ENCODE measurements at regions not wholly inside any gene's neighbourhood (a gene's known extent, or its start where the extent isn't known, plus 50 kb on each side); places are given as distances from the start of the nearest gene placed in this dataset.

GRCh38 chr12:115042341-115042740 lies 358.4 kb upstream of the TBX3 start (continued):
- TF ChIP-seq REST (IDR thresholded peaks at IDR 0.05; ENCODE audit: low read depth) (no peak), RAD21 (IDR thresholded peaks at IDR 0.05; ENCODE audit: low read depth) (no peak), ZFX (IDR thresholded peaks at IDR 0.05) (no peak), TCF7L2 (IDR thresholded peaks at IDR 0.05; ENCODE audit: borderline replicate concordance, extremely low read depth, insufficient read depth, insufficient read length) (no peak)

DNA sequence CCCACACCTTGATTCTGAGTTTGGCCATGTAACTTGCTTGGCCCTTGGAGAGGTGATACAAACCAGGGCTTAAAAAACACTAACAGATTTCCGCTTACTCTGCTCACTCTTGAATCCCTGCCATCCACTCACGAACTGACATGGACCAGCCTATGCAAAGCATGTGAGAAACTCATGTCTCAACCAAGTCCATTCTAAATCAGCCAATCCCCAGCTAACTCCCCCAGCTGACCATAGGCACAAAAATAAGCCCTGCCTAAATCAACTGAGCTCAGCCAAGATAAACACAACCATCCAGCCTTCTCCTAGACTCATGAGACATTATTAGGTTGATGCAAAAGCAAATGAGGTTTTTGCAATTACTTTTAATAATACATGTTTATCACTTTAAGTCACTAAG lies 353.9 kb upstream of the TBX3 start:
- RAD21 ChIA-PET (ENCODE audit: low non-redundant PET in 1 of 2, low total read pairs in 2 of 2, uncharacterized antibody in 2 of 2, unreplicated experiment in 2 of 2), result no interaction called here
- CTCF ChIA-PET, result no interaction called here

More for the DNA sequence above, 353.9 kb upstream of the TBX3 start:
- Histone ChIP-seq H3K36me3 (ENCODE audit: control insufficient read depth in 1 of 2, insufficient read depth in 2 of 2, low read length in 2 of 2) (no peaks in the 10 kb centered on the region), H3K4me2 (ENCODE audit: low read length) (no peak overlapping the region), H3K27ac (ENCODE audit: low read depth, low read length) (no peak overlapping the region), H4K20me1 (ENCODE audit: insufficient read depth) (no peaks in the 10 kb centered on the region), H3K9ac (ENCODE audit: low read length) (no peak overlapping the region), H3K9me2 (ENCODE audit: insufficient read depth) (no peaks in the 10 kb centered on the region), H3K4me1 (ENCODE audit: control insufficient read depth in 1 of 2, insufficient read depth in 2 of 2, low read length in 2 of 2) (no peaks in the 10 kb centered on the region), H3K4me3 (replicated peaks in 1 of 2; ENCODE audit: low read depth in 1 of 2, low read length in 2 of 2) (no peak overlapping the region), H2AFZ (ENCODE audit: low read depth, low read length, poor library complexity, severe bottlenecking) (no peak overlapping the region), H3K9me3 (ENCODE audit: control insufficient read depth in 1 of 2, insufficient read depth in 1 of 2, low read depth in 1 of 2, low read length in 2 of 2) (no peaks in the 10 kb centered on the region), H3K79me2 (ENCODE audit: insufficient read depth, low read length) (no peaks in the 10 kb centered on the region), H3K27me3 (ENCODE audit: insufficient read depth, low read length) (no peaks in the 10 kb centered on the region)
- intact Hi-C loops (cut with micrococcal nuclease), result no loop called here
- no TSS peak for BruUV-seq (replicated peaks)
- TF ChIP-seq CEBPB (IDR thresholded peaks at IDR 0.05; ENCODE audit: low read depth) (no peak), RAD21 (IDR thresholded peaks at IDR 0.05; ENCODE audit: low read depth) (no peak), MAX (IDR thresholded peaks at IDR 0.05) (no peak), FOSL1 (IDR thresholded peaks at IDR 0.05; ENCODE audit: low read depth) (no peak), YY1 (IDR thresholded peaks at IDR 0.05; ENCODE audit: extremely low read depth, insufficient replicate concordance, low read depth, low read length) (no peak), ZFX (IDR thresholded peaks at IDR 0.05) (no peak), POLR2A (IDR thresholded peaks at IDR 0.05; ENCODE audit: borderline replicate concordance, extremely low read depth, insufficient read depth, insufficient read length) (no peak), POLR2AphosphoS5 (IDR thresholded peaks at IDR 0.05; ENCODE audit: low read depth, low read length) (no peak)
- TF ChIP-seq, protein P1, sequence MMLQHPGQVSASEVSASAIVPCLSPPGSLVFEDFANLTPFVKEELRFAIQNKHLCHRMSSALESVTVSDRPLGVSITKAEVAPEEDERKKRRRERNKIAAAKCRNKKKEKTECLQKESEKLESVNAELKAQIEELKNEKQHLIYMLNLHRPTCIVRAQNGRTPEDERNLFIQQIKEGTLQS (IDR thresholded peaks at IDR 0.05), result no peak
- DNase-seq (ENCODE audit: low read depth, low spot score) (no peak), ATAC-seq (no peak)
- POLR2A ChIA-PET, result no interaction called here

All from HCT116 (cell line).